NB4 (cell line): ENCODE measurements at regions not wholly inside any gene's neighbourhood (a gene's known extent, or its start where the extent isn't known, plus 50 kb on each side); places are given as distances from the start of the nearest gene placed in this dataset.

Experiments
- CTCF ChIP-seq: IDR thresholded peaks from one replicate; pipeline ENCODE4 v1.5.1; 2012; ENCODE audit warnings: low read depth, low read length
- MAX ChIP-seq: IDR thresholded peaks from 2 replicates; pipeline ENCODE4 v1.6.1; 2011; ENCODE audit warnings: low read depth, low read length
- POLR2A ChIP-seq: IDR thresholded peaks from 2 replicates; pipeline ENCODE4 v1.6.1; 2011; ENCODE audit warnings: mild to moderate bottlenecking; ENCODE audit not compliant: insufficient read length; ENCODE audit errors: extremely low read depth

- TF ChIP-seq POLR2A (no peak), CTCF (no peak), MAX (no peak)
Observed at GRCh38 chr4:24234288-24234848, 344.5 kb upstream of the PPARGC1A start.
